HG03095 (cell line): ENCODE measurements at regions not wholly inside any gene's neighbourhood (a gene's known extent, or its start where the extent isn't known, plus 50 kb on each side); places are given as distances from the start of the nearest gene placed in this dataset.

ENCODE experiments used
- ATAC-seq: cut with Tn5 transposase; IDR thresholded peaks from one replicate; pipeline ENCODE4 v1.9.1; 2021; ENCODE audit warnings: moderate library complexity; ENCODE audit not compliant: unreplicated experiment

- ATAC-seq: no peak
Observed at GRCh38 chr11:13868710-13869397, 93.7 kb upstream of the SPON1 start.

- no peak for ATAC-seq
Observed at GRCh38 chr11:13869398-13869886, 93.1 kb upstream of the SPON1 start.

DNA sequence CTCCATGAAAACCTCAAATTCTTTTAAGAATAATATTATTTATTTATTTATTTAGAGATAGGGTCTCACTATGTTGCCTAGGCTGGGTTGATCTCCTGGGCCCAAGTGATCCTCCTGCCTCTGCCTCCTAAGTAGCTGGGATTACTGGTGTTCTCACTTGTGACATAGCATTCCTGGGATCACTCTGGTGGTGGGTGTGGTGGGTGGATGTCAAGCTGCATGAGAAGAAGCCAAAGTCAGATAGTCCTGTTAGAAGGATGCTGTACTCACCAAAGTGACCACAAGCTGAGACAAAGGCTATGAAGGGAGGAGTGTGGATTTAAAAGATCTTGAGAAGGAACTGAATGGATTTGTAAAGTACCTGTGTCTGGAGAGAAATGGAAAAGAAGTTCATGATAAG, 87.9 kb upstream of the SPON1 start:
- ATAC-seq: no peak

GRCh38 chr11:13875643-13876042, 86.9 kb upstream of the SPON1 start:
- no peak for ATAC-seq

DNA sequence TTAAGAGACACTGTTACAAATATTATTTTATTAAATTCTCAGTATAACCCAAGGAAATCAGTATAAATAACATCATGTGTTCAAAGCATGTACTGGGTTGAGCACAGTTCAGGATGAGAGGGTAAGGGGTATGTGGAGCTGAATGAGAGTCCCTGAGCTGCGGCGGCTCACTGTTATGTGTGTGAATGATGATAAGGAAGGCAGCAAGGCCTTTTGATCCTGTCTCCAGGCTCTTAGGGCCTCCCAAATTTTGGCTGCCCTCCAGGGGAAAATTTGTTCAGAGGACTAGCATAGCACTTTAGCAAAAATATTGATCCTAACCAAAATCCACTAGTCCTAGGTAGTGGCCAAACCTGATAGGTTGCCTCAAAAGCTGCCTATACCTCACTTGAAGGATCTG, 86.1 kb upstream of the SPON1 start:
- no peak for ATAC-seq

DNA sequence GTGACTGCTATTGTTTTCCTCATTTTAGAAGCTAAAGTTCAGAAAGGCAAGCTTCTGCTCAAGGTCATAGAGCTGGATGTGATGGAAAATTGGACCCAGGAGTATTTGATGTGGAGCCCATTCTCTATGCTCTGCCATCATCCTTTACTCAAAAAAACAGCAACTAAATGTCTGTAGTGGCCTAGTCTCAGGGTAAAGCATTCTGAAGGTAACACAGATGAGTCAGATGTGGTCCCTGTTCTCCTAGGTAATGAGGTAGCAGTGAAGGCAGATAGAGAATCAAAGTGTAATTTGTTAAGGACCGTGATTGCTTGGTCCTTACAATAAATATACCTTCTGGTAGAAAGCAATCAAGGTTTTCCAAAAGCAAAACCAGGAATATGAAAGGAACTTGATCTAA, 84.4 kb upstream of the SPON1 start:
- ATAC-seq: no peak

- ATAC-seq: no peak
Observed at GRCh38 chr11:13880634-13881033, 81.9 kb upstream of the SPON1 start.

- ATAC-seq: no peak
Observed at GRCh38 chr11:13881226-13881905, 81.2 kb upstream of the SPON1 start.

DNA sequence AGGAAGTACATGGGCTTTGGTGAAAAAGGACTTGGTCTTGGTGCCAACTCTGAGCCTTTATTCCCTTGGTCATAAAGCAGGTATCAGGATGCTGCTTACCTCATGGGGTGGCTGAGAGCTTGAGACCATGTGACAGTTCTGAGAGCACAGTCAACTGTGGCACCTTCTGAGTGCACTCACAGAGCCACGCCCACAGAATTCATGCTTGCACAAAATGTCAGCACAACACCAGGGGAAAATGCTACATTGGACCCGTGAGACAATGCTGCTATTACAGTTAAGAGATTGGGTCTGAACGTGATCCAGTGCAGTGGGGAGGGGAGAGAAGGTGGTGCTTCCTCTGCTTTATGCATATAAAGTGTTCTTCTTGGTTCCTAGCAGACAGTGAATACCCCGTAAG, 79.5 kb upstream of the SPON1 start:
- peak; percentile 84 for ATAC-seq

DNA sequence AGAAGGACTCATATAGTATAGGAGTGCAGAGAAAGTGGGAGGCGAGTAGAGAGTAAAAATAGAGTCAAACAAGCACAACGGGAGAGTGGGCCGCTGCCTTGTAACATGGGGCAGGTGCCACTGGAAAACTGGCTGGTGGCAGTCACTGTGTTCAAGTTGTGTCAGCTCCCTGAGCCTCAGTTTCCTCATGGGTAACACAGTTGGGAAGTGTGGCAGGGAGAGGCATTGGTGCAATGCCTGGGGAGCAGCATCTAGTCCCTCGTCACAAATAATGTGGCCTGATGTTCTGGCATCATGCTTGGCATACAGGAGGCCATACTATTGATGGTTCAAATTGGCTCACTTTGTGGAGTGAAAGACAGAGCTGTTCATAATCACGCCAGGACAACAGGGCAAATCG, 78.9 kb upstream of the SPON1 start:
- no peak for ATAC-seq

GRCh38 chr11:13884158-13884799, 78.2 kb upstream of the SPON1 start:
- no peak for ATAC-seq

GRCh38 chr11:13885083-13885482, 77.4 kb upstream of the SPON1 start:
- ATAC-seq: no peak

GRCh38 chr11:13889552-13890249, 72.8 kb upstream of the SPON1 start:
- ATAC-seq: no peak

GRCh38 chr11:13891911-13892310, 70.6 kb upstream of the SPON1 start:
- no peak for ATAC-seq

DNA sequence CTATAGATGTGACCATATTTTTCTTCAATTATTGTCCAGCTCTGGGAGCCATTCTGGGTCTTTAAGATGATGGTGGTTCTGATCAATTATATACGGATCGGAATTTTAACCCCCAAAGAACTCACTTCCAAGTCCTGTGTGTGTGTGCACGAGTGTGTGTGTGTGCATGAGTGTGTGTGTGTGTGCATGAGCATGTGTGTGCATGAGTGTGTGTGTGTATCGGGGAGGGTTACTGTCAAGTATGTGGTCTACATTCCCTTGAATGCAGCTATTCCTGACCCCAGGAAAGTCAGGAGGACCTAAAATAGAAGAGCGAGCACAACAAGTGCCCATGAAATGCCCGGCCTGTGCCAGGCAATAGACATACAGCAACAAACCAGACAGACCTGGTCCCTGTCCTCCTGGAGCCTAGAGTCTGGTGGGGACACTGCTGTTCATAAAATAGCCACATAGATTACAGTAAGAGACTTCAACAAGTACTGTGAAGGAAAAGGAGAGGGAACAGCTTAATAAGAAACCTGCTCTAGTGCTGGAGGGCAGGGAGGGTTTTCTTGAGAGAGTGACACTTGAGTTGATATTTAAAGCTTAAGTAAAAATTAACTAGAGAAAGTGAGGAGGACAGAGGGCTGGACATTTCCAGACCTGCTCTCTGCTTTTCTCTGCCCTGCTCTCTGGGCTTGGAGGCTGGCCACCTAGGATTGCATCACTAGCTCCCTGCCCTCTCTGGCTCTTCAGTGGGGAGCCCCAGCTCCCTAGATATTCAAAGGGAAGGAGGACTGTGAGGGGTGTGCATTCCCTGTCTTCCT, 66.1 kb upstream of the SPON1 start:
- ATAC-seq: no peak

- ATAC-seq: no peak
Observed at GRCh38 chr11:13896981-13897353, 65.6 kb upstream of the SPON1 start.

GRCh38 chr11:13897646-13898276, 64.8 kb upstream of the SPON1 start:
- ATAC-seq: no peak

- ATAC-seq: no peak
Observed at GRCh38 chr11:13899603-13900002, 62.9 kb upstream of the SPON1 start.

- no peak for ATAC-seq
Observed at GRCh38 chr11:13902523-13902922, 60.0 kb upstream of the SPON1 start.

DNA sequence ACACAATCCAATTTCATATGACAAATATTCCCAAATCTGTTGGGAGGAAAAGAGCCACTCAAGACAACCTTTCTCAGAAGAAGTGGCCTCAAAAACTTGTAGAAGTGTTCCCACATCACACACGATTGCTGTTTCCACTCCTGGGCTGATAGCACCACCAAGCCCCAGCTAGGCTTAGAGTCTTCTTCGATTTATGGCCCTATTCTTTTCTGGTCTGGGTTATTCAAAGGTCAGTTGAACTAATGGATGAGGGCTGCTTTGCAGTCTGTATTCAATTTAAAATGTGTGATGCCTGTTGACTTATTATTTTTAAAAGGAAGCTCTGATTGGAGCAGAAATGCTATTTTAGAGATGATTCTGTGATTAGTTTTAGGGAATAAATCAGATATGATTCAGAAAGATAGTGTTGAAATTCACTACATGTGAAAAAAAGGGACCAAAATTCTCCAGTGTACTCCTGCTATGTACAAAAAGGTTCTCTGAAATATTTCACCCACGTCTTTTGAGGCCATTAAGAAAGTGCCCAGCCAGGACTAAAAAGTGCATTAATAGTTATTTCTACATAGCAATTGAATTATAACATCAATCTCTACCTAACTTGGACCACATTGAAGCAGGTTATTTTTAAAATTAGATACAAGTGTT, 57.3 kb upstream of the SPON1 start:
- no peak for ATAC-seq
